CD4-positive, CD25-positive, alpha-beta regulatory T cell (primary cell): ENCODE measurements at regions not wholly inside any gene's neighbourhood (a gene's known extent, or its start where the extent isn't known, plus 50 kb on each side); places are given as distances from the start of the nearest gene placed in this dataset.

Experiments
- ATAC-seq, 2 donors: fragments of 150-1000 bp; cut with Tn5 transposase; one replicate each; pipeline ENCODE4 v1.10.0; 2021; ENCODE audit warnings: low read depth in 2 of 2, moderate number of reproducible peaks in 2 of 2, moderate library complexity in 1 of 2
- DNase-seq, 3 donors: peaks; one replicate each; pipeline versions ENCODE4 v3.0.0 to v3.0.0-alpha.2; 2012 to 2022; ENCODE audit warnings: mixed read lengths in 1 of 3
- H3K27ac ChIP-seq: one replicate; pipeline ENCODE4 v1.7.0; 2013; ENCODE audit warnings: mild to moderate bottlenecking, low read length; ENCODE audit not compliant: insufficient read depth, poor library complexity, severe bottlenecking
- H3K27me3 ChIP-seq: one replicate; pipeline ENCODE4 v1.7.0; 2013; ENCODE audit warnings: low read length; ENCODE audit not compliant: control insufficient read depth, insufficient read depth
- H3K36me3 ChIP-seq: one replicate; pipeline ENCODE4 v1.7.0; 2013; ENCODE audit warnings: mild to moderate bottlenecking, low read length, moderate library complexity; ENCODE audit not compliant: control insufficient read depth, insufficient read depth
- H3K4me1 ChIP-seq: 2 replicates; pipeline ENCODE4 v1.7.0; 2013; ENCODE audit warnings: mild to moderate bottlenecking, low read length; ENCODE audit not compliant: insufficient read depth, control insufficient read depth, poor library complexity, severe bottlenecking
- H3K4me3 ChIP-seq: one replicate; pipeline ENCODE4 v1.7.0; 2013; ENCODE audit warnings: low read depth, mild to moderate bottlenecking, low read length, moderate library complexity
- H3K9me3 ChIP-seq, 2 experiments: 1 replicate in 1 of 2; 2 replicates in 1 of 2; pipeline ENCODE4 v1.7.0; 2013; ENCODE audit warnings: low read length in 2 of 2, mild to moderate bottlenecking in 1 of 2, moderate library complexity in 1 of 2; ENCODE audit not compliant: control insufficient read depth in 2 of 2
- H3K27ac Mint-ChIP-seq, 3 donors: one replicate each; pipeline ENCODE4 v1.8.0; 2020 to 2022; ENCODE audit warnings: mild to moderate bottlenecking in 3 of 3, mixed read lengths in 3 of 3, moderate library complexity in 2 of 3
- H3K27me3 Mint-ChIP-seq: one replicate; pipeline ENCODE4 v1.8.0; 2022; ENCODE audit warnings: mild to moderate bottlenecking, mixed read lengths
- H3K36me3 Mint-ChIP-seq: one replicate; pipeline ENCODE4 v1.8.0; 2020; ENCODE audit warnings: mixed read lengths
- H3K4me1 Mint-ChIP-seq, 4 donors: one replicate each; pipeline ENCODE4 v1.8.0; 2020 to 2022; ENCODE audit warnings: mixed read lengths in 4 of 4, mild to moderate bottlenecking in 1 of 4
- H3K4me3 Mint-ChIP-seq, 4 donors: one replicate each; pipeline ENCODE4 v1.8.0; 2020 to 2022; ENCODE audit warnings: mild to moderate bottlenecking in 4 of 4, mixed read lengths in 4 of 4, moderate library complexity in 3 of 4
- H3K9me3 Mint-ChIP-seq, 7 donors: one replicate each; pipeline ENCODE4 v1.8.0; 2020 to 2022; ENCODE audit warnings: mixed read lengths in 7 of 7, mild to moderate bottlenecking in 3 of 7, moderate library complexity in 2 of 7

DNA sequence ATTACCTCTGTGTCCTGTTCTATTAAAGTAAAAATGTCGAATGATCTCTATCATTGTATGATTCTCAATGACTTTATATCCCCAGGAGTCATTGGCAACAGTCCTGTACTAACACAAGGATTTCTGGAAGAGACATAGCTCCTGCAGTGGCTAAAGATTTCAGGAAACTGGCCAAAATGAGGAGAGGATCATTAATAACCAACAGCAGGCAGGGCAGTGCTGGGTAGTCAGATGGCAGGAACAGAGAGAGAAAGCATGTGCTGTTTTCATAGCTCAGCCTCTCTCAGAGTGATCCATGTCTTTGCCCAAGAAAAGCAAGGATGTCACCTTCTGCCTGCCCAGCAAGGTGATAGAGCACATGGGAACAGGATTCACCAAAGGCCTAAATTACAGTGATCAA lies 604.7 kb upstream of the PLXNA2 start:
- no peaks in the 10 kb centered on the region for H3K36me3 ChIP-seq
- no peak overlapping the region for H3K4me3 ChIP-seq
- Mint-ChIP-seq H3K27ac (no peak overlapping the region), H3K36me3 (no peaks in the 10 kb centered on the region), H3K4me3 (no peak overlapping the region), H3K4me1 (no peaks in the 10 kb centered on the region), H3K9me3 (peaks cover 0 to 6% (median 2%) of the 10 kb centered on the region in 7 donors), H3K27me3 (no peaks in the 10 kb centered on the region)
- H3K9me3 ChIP-seq, result no peaks in the 10 kb centered on the region
- ATAC-seq (no peak), DNase-seq (no peak)
- no peaks in the 10 kb centered on the region for H3K27me3 ChIP-seq
- no peaks in the 10 kb centered on the region for H3K4me1 ChIP-seq
- no peak overlapping the region for H3K27ac ChIP-seq

DNA sequence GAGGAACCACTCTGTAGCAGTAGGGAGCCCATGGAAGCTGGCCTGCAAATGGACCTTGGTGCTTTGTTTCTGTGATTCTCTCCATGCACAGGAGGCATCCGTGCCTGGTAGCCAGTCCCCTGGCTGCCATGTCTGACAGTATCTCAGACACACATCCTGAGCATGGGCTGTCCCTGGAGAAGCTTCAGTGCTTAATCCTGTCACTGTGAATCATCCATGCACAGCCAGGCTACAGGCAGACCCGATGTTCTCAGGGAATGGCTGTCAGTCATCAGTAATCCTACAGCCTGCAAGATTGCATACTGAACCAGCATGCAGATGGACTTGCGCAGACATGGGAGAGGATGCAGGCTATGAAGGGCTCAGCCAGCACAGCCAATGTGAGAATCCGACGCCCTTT lies 606.3 kb upstream of the PLXNA2 start:
- no peak for ATAC-seq
- H3K27ac ChIP-seq, result no peak overlapping the region
- Mint-ChIP-seq H3K27ac (no peak overlapping the region), H3K4me3 (no peak overlapping the region), H3K4me1 (no peaks in the 10 kb centered on the region), H3K36me3 (no peaks in the 10 kb centered on the region), H3K27me3 (no peaks in the 10 kb centered on the region), H3K9me3 (peaks cover 0 to 5% (median under 1%) of the 10 kb centered on the region in 7 donors)
- DNase-seq, result no peak
- no peaks in the 10 kb centered on the region for H3K36me3 ChIP-seq
- no peak overlapping the region for H3K4me3 ChIP-seq
- no peaks in the 10 kb centered on the region for H3K27me3 ChIP-seq
- no peaks in the 10 kb centered on the region for H3K9me3 ChIP-seq
- H3K4me1 ChIP-seq, result no peaks in the 10 kb centered on the region

DNA sequence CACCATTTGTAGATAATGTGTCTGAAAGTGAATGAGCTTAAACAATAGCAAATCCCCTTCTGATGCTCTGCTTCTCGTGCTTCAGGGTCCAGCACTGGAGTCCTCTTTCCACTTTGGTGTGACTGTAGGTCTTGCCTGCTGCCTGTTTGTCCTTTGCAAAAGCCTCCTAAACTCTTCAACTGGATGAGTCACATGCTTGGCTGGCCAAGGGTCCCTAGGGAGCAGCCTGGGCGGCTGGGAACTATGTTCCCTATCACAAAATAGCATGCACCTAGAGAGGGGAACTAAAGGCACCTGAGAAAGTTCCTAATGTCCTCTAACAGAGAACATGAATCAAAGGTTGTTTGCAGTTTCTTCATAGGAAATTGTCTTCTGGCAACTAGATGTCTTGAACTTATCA lies 607.2 kb upstream of the PLXNA2 start:
- Histone ChIP-seq H3K27me3 (no peaks in the 10 kb centered on the region), H3K27ac (no peak overlapping the region), H3K4me3 (no peak overlapping the region), H3K36me3 (no peaks in the 10 kb centered on the region), H3K4me1 (no peaks in the 10 kb centered on the region), H3K9me3 (no peaks in the 10 kb centered on the region)
- Mint-ChIP-seq H3K4me1 (no peaks in the 10 kb centered on the region), H3K4me3 (no peak overlapping the region), H3K27ac (peak overlapping the region in 1 of 3 donors; percentile 50), H3K36me3 (no peaks in the 10 kb centered on the region), H3K27me3 (no peaks in the 10 kb centered on the region), H3K9me3 (peaks cover 0 to 6% (median 0%) of the 10 kb centered on the region in 7 donors)
- DNase-seq (no peak), ATAC-seq (no peak)

DNA sequence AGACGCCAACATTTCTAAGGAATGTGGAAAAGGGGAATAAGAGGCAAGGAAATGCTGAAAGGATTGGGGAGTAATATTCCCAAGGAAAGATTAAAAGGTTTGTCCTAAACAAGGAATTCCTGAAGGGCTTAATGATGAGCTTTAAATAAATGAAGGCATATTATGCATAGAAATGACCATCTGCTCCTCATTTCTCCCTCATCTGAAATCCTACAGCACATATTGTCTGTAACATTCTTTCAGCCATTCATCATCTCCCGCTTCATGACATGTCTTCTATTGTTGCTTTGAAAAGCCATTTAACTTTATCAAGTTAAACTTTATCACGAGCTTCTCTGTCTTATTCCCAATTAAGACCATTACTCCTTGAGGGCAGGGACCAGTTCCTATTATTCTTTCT lies 608.7 kb upstream of the PLXNA2 start:
- Mint-ChIP-seq H3K9me3 (peaks cover 0 to 9% (median 2%) of the 10 kb centered on the region in 7 donors), H3K27ac (no peak overlapping the region), H3K36me3 (no peaks in the 10 kb centered on the region), H3K4me3 (no peak overlapping the region), H3K27me3 (no peaks in the 10 kb centered on the region), H3K4me1 (no peaks in the 10 kb centered on the region)
- Histone ChIP-seq H3K9me3 (no peaks in the 10 kb centered on the region), H3K4me3 (no peak overlapping the region), H3K4me1 (no peaks in the 10 kb centered on the region), H3K27me3 (no peaks in the 10 kb centered on the region), H3K36me3 (no peaks in the 10 kb centered on the region), H3K27ac (no peak overlapping the region)
- no peak for DNase-seq
- no peak for ATAC-seq

DNA sequence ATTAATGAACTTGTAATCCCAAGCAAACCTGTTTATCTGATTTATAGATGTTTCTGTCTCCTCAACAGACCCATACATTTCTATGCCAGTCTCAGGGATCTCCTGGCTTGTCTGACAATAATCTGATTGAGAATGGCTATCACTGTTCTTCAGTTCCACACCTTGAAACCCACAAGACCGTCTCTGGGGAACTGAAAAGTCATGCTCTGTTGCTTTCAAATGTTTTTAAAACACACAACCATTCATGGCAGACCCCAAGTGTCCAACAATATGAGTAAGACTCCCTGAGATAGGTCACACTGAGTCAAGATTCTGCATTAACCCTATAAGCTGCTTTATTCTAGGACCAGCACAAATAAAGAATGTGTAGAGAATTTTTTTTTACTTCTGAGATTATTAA lies 611.2 kb upstream of the PLXNA2 start:
- no peak overlapping the region for H3K4me3 Mint-ChIP-seq
- no peaks in the 10 kb centered on the region for H3K27me3 Mint-ChIP-seq
- H3K36me3 Mint-ChIP-seq, result no peaks in the 10 kb centered on the region
- H3K27ac Mint-ChIP-seq, result no peak overlapping the region
- H3K9me3 Mint-ChIP-seq, result peaks cover 0 to 6% (median 2%) of the 10 kb centered on the region in 7 donors
- DNase-seq (no peak), ATAC-seq (no peak)
- Histone ChIP-seq H3K27me3 (no peaks in the 10 kb centered on the region), H3K27ac (no peak overlapping the region), H3K4me3 (no peak overlapping the region), H3K4me1 (no peaks in the 10 kb centered on the region), H3K9me3 (no peaks in the 10 kb centered on the region), H3K36me3 (no peaks in the 10 kb centered on the region)
- no peaks in the 10 kb centered on the region for H3K4me1 Mint-ChIP-seq

DNA sequence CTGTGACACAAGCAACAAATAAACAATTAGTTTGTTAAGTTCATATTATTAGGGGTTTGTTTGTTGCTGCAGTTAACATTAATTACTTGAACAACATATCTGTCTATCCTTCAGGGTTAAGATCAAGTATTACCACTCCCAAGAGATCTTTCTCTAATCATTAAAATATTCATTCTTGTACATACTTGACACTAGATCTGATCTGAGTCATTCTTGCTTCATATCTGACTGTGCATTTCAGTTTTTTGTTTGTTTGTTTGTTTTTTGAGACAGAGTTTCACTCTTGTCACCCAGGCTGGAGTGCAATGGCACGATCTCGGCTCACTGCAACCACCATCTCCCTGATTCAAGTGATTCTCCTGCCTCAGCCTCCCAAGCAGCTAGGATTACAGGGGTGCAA lies 613.3 kb upstream of the PLXNA2 start:
- Mint-ChIP-seq H3K27ac (no peak overlapping the region), H3K4me3 (no peak overlapping the region), H3K36me3 (no peaks in the 10 kb centered on the region), H3K9me3 (peaks cover 0 to 6% (median 2%) of the 10 kb centered on the region in 7 donors), H3K4me1 (no peaks in the 10 kb centered on the region), H3K27me3 (no peaks in the 10 kb centered on the region)
- Histone ChIP-seq H3K4me1 (no peaks in the 10 kb centered on the region), H3K4me3 (no peak overlapping the region), H3K27ac (no peak overlapping the region), H3K9me3 (no peaks in the 10 kb centered on the region), H3K36me3 (no peaks in the 10 kb centered on the region), H3K27me3 (no peaks in the 10 kb centered on the region)
- no peak for DNase-seq
- no peak for ATAC-seq

DNA sequence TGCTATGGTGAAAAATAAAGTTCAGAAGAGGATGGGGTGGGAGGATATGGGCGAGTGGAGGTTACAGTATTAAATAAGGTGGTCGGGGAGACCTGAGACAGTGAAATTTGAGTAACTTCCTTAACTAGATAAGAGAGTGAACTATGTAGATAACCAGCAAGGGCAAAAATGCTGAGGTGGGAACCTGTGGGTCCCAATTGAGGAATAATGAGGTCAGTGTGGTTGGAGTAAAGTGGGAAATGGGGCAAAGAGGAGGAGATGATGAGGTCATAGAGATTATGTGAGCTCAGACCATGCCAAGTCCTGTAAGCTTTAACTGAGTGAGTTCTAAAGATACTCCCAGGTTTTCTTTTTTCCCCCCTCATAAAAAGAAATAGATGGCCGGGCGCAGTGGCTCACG lies 614.6 kb upstream of the PLXNA2 start:
- no peak overlapping the region for H3K4me3 ChIP-seq
- Mint-ChIP-seq H3K4me3 (no peak overlapping the region), H3K27ac (no peak overlapping the region), H3K4me1 (no peaks in the 10 kb centered on the region), H3K27me3 (no peaks in the 10 kb centered on the region), H3K36me3 (no peaks in the 10 kb centered on the region), H3K9me3 (peaks cover 0 to 7% (median 3%) of the 10 kb centered on the region in 7 donors)
- no peaks in the 10 kb centered on the region for H3K9me3 ChIP-seq
- DNase-seq, result no peak
- no peak overlapping the region for H3K27ac ChIP-seq
- no peaks in the 10 kb centered on the region for H3K4me1 ChIP-seq
- no peak for ATAC-seq
- no peaks in the 10 kb centered on the region for H3K27me3 ChIP-seq
- no peaks in the 10 kb centered on the region for H3K36me3 ChIP-seq

DNA sequence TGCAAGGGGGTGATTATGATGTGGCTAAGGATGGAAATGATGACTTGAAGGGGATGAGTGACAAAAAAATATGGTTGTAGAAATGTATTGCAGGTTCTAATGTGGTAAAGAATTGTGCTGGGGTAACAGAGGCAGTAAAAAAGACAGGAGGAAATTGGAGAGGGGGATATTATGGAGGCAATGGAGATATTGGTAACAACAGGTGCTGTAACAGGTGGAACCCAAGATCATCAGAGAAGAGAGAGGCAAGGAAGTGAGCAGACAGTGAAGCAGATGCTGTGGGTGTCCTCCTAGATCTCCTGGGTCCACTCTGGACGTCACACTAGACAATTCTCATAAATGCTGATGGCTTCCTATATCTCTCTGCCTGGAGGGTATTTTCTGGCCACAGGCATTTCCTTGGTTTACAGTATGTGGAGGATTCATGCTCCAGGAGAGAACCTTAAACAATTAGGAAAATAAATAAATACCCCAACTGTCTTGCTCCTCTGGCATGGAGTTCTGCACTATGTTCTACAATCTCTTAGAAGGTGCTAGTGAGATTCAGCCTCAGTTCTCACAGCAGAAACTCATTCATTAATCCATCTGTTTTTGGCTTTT lies 620.3 kb upstream of the PLXNA2 start:
- H3K36me3 Mint-ChIP-seq, result no peaks in the 10 kb centered on the region
- Histone ChIP-seq H3K27ac (no peak overlapping the region), H3K27me3 (no peaks in the 10 kb centered on the region), H3K4me3 (no peak overlapping the region), H3K36me3 (no peaks in the 10 kb centered on the region), H3K4me1 (no peaks in the 10 kb centered on the region), H3K9me3 (no peaks in the 10 kb centered on the region)
- H3K27ac Mint-ChIP-seq, result no peak overlapping the region
- peaks cover 0 to 8% (median 0%) of the 10 kb centered on the region in 7 donors for H3K9me3 Mint-ChIP-seq
- no peaks in the 10 kb centered on the region for H3K27me3 Mint-ChIP-seq
- H3K4me3 Mint-ChIP-seq, result no peak overlapping the region
- H3K4me1 Mint-ChIP-seq, result no peaks in the 10 kb centered on the region
- ATAC-seq (no peak), DNase-seq (no peak)
